NCI-H1048 (cell line): ENCODE measurements at regions not wholly inside any gene's neighbourhood (a gene's known extent, or its start where the extent isn't known, plus 50 kb on each side); places are given as distances from the start of the nearest gene placed in this dataset.

Experiments used
- DNase-seq: peaks from one replicate; lab custom pipeline; 2025; lab: John Stamatoyannopoulos, UW

- DNase-seq: no peak
Measured at GRCh38 chr3:106175276-106175675, 306.5 kb upstream of the CBLB start.

DNA sequence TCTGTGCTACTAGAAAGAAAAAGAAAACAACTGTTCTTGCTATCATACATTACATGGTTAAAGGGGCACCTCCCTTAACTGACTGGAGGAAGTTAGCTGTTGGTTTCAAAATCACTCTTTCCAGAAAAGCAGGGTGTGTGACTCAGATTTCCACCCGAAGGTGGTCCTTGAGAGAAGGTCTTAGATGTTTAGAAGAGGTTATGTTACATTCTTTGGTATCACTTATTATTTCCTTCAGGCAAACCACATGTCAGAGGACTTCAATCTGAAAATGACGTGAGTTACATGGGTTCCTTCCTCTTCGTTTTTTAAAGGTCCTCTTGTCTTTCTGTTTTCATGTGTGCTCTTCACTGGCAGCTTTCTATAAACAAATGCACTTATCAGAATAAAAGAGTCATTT is 307.9 kb upstream of the CBLB start:
- no peak for DNase-seq

GRCh38 chr3:106182950-106183511 is 314.2 kb upstream of the CBLB start:
- DNase-seq: no peak

- no peak for DNase-seq
Measured at GRCh38 chr3:106183762-106184391, 315.1 kb upstream of the CBLB start.

- no peak for DNase-seq
Measured at GRCh38 chr3:106184540-106185457, 316.0 kb upstream of the CBLB start.

- DNase-seq: no peak
Measured at GRCh38 chr3:106185949-106186348, 317.1 kb upstream of the CBLB start.

GRCh38 chr3:106190296-106190695 is 321.5 kb upstream of the CBLB start:
- no peak for DNase-seq

DNA sequence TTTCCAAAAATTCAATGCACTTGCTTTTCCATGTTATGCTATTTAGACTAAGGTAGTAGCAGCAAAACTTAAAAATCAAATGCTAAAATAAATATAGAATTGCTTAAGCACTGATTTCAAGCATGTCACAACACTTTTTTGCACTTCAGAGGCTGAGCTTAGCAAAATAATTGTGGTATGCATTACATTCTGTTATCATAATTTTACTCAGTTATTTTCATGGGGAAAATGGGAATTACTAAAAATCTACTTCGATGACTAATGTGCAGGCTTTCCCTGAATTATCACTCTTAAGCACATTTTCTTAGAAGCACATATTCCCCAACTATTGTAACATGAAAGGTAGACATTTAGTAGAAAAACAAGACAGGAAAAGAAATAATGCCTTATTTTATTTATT is 322.4 kb upstream of the CBLB start:
- no peak for DNase-seq

- no peak for DNase-seq
Measured at GRCh38 chr3:106191913-106192312, 323.1 kb upstream of the CBLB start.

- no peak for DNase-seq
Measured at GRCh38 chr3:106193876-106194275, 325.1 kb upstream of the CBLB start.

- no peak for DNase-seq
Measured at GRCh38 chr3:106194726-106195125, 325.9 kb upstream of the CBLB start.

- no peak for DNase-seq
Measured at GRCh38 chr3:106197532-106198194, 328.9 kb upstream of the CBLB start.

- no peak for DNase-seq
Measured at GRCh38 chr3:106204160-106204868, 335.5 kb upstream of the CBLB start.

- no peak for DNase-seq
Measured at GRCh38 chr3:106206146-106206545, 337.3 kb upstream of the CBLB start.

DNA sequence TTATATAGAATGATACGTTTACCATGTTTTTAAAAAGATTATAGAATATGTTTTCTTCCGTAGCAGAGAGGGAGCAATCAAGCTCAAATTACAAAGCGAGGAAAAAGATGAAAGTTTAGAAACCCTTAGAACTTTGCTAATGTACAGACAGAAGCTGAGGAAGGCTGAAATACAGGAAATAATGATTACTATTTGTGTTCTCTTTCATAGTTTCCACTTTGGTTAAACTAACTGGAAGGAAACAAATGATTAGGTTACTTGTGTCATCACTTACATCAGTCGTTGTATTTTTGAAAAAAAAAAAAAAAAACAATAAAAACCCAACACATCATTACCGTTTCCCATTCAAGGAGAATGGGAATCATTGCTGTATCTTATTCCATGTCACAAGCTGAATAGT is 337.8 kb upstream of the CBLB start:
- DNase-seq: no peak

DNA sequence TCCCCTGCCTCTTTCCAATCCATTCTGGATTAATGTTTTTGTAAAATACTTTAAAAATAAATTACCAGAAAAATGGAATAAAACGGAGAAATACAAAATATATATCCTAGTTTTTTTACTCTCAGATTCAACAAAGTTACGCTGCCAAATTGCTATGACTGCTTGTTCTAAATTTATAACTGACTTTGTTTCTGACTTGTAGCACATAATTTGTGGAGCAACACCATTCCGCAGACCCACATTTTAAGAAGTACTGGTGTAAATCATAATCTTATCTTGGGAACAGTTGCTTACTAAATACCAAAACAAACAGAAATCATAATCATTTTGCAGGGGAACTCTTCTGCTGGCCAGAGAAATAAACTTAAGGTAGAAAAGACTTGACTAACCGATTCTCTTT is 339.4 kb upstream of the CBLB start:
- no peak for DNase-seq

DNA sequence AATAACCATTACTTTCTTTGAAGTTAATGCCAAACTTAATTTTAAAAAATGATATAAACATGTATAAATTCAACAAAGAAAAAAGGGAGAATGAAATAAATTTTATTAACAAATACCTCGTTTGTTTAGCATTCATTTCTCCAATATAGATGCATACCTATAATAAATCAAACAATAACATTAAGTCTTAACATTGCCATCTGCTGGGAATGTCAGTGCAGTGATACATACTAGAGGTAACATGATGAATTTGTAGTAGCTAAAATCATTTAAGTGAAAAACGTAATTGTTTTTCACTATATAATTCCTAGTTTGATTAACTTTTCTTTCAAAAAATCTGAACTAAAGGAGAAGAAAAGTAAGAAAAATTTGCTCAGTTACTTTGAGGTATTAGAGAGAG is 340.2 kb upstream of the CBLB start:
- DNase-seq: no peak

DNA sequence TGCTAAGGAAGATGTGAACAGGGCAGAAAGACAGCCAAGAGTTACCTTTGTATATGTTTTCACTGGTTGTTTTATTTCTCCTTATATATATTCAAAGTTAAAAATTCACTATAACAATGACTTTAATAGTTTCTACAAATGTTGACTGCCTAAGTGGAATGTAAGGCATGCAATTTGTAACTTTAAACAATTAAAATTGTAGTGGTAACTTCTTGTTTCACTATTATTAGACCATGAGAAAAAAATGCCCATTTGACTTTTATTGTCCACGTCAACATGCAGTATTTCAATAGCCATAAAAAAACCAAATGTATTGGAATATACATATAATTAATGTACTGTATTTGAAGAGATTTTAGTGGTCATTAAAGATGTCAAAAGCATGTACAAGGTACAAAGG is 340.7 kb upstream of the CBLB start:
- DNase-seq: no peak

- no peak for DNase-seq
Measured at GRCh38 chr3:106210923-106211322, 342.1 kb upstream of the CBLB start.

DNA sequence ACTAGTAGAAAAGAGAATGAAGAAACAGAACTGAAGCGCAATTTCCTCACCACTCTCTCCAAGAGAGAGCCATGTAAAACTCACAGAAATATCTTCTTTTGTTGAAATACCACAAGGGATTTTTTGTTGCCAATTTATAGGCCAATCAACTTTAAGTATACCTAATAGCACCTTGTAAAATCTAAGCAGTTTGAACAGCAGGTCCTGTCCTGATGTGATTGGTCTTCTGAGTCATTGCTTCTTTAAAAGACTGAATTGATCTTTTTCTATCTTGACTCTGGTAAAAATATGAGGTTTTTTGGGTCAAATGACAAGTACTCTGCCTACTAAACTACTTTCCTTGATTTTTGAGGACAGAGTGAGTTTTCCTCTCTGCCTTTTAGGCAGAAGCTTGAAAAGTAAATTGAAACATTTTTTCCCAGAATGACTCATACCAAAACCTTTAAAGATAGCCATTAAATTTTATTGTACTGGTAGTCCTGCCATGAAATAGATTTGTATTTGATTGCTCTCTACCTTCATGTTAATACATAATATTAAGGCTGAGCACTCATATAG is 343.9 kb upstream of the CBLB start:
- no peak for DNase-seq

- no peak for DNase-seq
Measured at GRCh38 chr3:106213954-106214353, 345.1 kb upstream of the CBLB start.

GRCh38 chr3:106214641-106215040 is 345.8 kb upstream of the CBLB start:
- DNase-seq: no peak
